Skeletal muscle satellite cell (primary cell): ENCODE measurements at regions not wholly inside any gene's neighbourhood (a gene's known extent, or its start where the extent isn't known, plus 50 kb on each side); places are given as distances from the start of the nearest gene placed in this dataset.
"Not testable (repeated sequence)": the region's sequence is repeated elsewhere in the genome, so short reads cannot be mapped to it uniquely, and the experiment has no call there.

Experiments
- H3K27me3 ChIP-seq: 2 replicates; pipeline ENCODE4 v1.7.0; 2013; ENCODE audit warnings: low read length; ENCODE audit not compliant: control insufficient read depth, insufficient read depth
- H3K36me3 ChIP-seq: 2 replicates; pipeline ENCODE4 v1.7.0; 2013; ENCODE audit warnings: mild to moderate bottlenecking, control low read depth, low read length; ENCODE audit not compliant: insufficient read depth
- H3K4me1 ChIP-seq: 2 replicates; pipeline ENCODE4 v1.7.0; 2013; ENCODE audit warnings: low read length; ENCODE audit not compliant: control insufficient read depth, insufficient read depth
- H3K4me2 ChIP-seq: 2 replicates; pipeline ENCODE4 v1.7.0; 2013; ENCODE audit warnings: mild to moderate bottlenecking, low read length
- H3K4me3 ChIP-seq: 2 replicates; pipeline ENCODE4 v1.7.0; 2013; ENCODE audit warnings: low read length
- H3K9ac ChIP-seq: 2 replicates; pipeline ENCODE4 v1.7.0; 2013; ENCODE audit warnings: mild to moderate bottlenecking, low read depth, low read length, moderate library complexity
- H3K9me3 ChIP-seq: replicated peaks from 2 replicates; pipeline ENCODE4 v1.7.0; 2013; ENCODE audit warnings: mild to moderate bottlenecking, control low read depth, low read length

DNA sequence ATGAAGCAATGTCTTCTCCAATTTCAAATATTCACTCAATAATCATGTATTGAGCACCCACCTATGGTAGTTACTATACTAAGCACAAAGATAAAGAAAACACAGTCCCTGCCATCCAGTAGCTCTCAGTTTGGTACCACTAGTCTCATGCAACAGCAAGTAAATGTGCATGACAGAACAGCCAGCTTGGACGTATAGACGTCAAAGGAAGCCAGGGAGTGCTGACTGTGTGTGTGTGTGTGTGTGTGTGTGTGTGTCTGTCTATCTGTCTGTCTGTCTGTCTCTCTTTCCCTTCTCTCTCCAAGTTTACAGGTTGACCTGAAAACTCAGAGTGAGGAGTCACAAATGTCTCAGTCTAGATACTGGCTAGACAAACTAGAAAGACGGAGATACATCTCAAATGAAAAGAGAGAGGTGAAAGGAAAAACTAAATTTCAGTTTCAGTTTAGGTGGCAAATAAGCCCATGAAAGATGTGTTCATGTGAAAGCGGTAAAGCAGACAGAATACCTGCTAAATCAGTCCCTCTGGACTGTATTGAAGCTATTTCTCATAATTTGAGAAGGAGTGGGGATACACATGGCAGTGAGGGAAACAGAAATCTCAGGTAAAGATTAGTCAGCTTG lies 141.1 kb upstream of the PTPRG start:
- H3K4me2 ChIP-seq, result no peak overlapping the region
- H3K27me3 ChIP-seq, result peaks cover 3% of the 10 kb centered on the region
- H3K36me3 ChIP-seq, result no peaks in the 10 kb centered on the region
- H3K4me1 ChIP-seq, result no peaks in the 10 kb centered on the region
- H3K9me3 ChIP-seq, result no peaks in the 10 kb centered on the region
- H3K9ac ChIP-seq, result no peak overlapping the region
- H3K4me3 ChIP-seq, result no peak overlapping the region

DNA sequence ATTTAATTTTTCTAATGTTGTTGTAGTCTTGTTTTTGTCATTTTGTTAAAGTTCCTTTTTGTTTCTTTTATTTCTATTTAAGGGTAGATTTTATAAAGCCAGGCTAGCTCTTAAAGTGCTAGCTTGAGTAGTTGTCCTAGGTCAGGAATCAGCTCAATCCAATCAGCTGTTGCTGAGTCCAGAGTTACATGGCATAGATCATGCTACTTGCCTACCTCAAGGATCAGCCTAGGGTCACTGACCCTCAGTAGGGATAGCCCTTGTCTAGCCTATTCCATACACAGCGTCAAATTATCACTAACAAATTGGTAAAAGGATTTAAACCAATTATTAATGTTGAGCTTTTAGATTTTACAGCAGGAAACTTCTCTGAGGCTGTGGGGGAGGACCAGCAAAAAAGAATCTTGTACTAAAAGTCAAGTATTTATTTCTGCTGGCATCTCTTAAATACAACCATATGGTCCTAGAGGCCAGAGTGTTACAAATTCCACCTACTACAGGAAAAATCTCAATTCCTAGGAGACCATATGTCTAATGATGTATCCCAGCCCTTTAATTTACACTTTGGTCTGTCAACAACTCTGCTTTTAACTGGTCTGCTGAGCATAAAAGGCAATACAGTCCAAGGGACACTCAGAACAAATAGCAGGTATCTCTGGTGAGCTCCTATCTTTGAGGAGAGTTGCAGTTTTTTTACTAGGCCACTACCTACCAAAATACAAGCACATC lies 138.3 kb upstream of the PTPRG start:
- H3K4me3 ChIP-seq, result no peak overlapping the region
- H3K27me3 ChIP-seq, result peaks cover 3% of the 10 kb centered on the region
- no peak overlapping the region for H3K9ac ChIP-seq
- no peaks in the 10 kb centered on the region for H3K9me3 ChIP-seq
- H3K36me3 ChIP-seq, result no peaks in the 10 kb centered on the region
- no peaks in the 10 kb centered on the region for H3K4me1 ChIP-seq
- H3K4me2 ChIP-seq, result no peak overlapping the region

DNA sequence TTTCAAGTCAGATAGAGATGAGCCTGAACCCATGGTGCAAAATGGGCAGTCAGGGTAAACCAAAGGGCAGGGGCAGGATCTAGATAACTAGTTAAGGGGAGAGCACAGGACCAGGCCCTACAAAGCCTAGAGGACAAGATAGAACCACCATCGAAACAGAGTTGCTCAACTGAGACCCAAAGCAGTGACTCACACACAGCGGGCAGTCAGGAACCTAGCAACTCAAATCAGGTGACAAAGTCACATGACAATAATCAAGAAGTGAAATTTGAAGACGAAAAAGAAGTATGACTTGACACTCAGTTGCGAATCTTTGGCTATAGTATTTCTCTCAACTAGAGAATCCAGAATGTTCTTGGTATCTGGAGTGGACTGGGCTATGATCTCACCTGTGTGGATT lies 136.0 kb upstream of the PTPRG start:
- H3K36me3 ChIP-seq, result no peaks in the 10 kb centered on the region
- H3K9ac ChIP-seq, result no peak overlapping the region
- peaks cover 9% of the 10 kb centered on the region for H3K27me3 ChIP-seq
- no peaks in the 10 kb centered on the region for H3K4me1 ChIP-seq
- no peaks in the 10 kb centered on the region for H3K9me3 ChIP-seq
- H3K4me3 ChIP-seq, result no peak overlapping the region
- no peak overlapping the region for H3K4me2 ChIP-seq

DNA sequence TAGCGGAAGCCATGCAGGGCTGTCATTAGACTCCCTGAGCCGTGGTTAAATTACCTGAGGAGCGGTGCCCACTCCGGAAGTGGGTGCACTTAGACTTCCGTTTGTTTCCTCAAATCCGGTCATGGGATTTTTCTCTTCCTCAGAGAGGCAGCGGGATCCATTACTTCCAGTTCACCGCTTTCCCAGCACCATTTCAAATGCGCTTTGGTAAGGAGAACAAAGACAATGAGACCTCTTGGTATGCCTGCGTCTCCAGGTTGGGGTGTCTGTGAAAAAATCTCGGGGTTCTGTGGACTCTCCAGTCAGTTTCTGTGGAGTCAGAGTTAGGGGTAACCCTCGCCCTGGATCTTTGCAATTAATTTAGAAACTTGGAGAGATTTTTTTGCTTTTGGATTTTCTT lies 132.3 kb upstream of the PTPRG start:
- H3K9me3 ChIP-seq, result no peaks in the 10 kb centered on the region
- H3K4me1 ChIP-seq, result no peaks in the 10 kb centered on the region

DNA sequence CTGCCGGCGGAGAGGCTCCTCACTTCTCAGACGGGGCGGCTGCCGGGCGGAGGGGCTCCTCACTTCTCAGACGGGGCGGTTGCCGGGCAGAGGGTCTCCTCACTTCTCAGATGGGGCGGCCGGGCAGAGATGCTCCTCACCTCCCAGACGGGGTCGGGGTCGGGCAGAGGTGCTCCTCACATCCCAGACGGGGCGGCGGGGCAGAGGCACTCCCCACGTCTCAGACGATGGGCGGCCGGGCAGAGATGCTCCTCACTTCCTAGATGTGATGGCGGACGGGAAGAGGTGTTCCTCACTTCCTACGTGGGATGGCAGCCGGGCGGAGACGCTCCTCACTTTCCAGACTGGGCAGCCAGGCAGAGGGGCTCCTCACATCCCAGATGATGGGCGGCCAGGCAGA lies 126.5 kb upstream of the PTPRG start:
- not testable (repeated sequence) for H3K27me3 ChIP-seq, H3K4me2 ChIP-seq, H3K36me3 ChIP-seq, H3K9ac ChIP-seq, H3K4me1 ChIP-seq, H3K4me3 ChIP-seq, H3K9me3 ChIP-seq

More for the DNA sequence above, 132.3 kb upstream of the PTPRG start:
- H3K9ac ChIP-seq, result no peak overlapping the region
- H3K36me3 ChIP-seq, result no peaks in the 10 kb centered on the region
- peaks cover 9% of the 10 kb centered on the region for H3K27me3 ChIP-seq
- no peak overlapping the region for H3K4me3 ChIP-seq
- H3K4me2 ChIP-seq, result no peak overlapping the region

DNA sequence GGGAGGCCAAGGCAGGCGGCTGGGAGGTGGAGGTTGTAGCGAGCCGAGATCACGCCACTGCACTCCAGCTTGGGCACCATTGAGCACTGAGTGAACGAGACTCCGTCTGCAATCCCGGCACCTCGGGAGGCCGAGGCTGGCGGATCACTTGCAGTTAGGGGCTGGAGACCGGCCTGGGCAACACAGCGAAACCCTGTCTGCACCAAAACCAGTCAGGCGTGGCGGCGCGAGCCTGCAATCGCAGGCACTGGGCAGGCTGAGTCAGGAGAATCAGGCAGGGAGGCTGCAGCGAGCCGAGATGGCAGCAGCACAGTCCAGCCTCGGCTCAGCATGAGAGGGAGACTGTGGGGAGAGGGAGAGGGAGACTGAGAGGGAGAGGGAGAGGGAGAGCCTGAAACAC lies 126.0 kb upstream of the PTPRG start:
- H3K4me3 ChIP-seq, H3K4me1 ChIP-seq, H3K36me3 ChIP-seq, H3K27me3 ChIP-seq, H3K9ac ChIP-seq, H3K9me3 ChIP-seq, H3K4me2 ChIP-seq: not testable (repeated sequence)

DNA sequence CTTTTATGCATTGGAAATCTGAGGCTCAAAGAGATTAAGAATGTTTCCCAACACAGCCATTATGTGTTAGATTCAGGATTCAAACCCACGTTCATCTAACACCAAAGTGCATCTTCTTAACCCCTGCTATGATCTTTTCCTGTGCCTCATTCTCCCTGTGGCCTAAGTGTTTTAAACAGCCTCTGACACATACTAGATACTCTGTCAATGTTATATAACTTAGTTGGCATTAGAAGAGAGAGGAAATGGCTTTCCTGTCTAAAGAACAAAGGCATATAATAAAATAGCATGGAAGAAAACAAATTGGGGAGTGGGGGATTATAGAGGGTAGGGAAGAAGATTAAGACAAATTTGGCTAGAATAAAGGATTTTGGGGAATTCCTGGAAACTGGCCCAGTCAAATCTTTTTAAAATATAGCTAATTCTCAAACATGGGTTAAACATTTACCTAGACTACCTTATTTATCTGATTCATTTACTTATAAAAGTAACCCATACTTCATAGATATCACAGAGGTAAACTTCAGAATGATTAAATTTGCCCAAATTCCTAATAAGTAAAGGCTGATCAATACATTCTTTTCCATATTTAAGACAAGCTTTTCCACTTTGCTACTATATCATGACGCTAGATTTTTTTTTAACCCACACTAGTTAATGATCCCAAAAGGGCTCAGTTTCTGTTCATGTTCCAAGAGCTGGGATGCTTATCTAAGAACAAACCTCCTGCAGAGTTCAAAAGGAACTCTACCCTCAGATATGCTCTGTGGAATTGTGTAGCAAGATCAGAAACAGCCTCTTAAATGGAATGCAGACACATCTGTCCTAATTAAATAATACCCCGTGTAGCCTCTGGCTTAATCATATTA lies 122.9 kb upstream of the PTPRG start:
- Histone ChIP-seq H3K27me3 (no peaks in the 10 kb centered on the region), H3K9me3 (no peaks in the 10 kb centered on the region), H3K9ac (no peak overlapping the region), H3K36me3 (no peaks in the 10 kb centered on the region), H3K4me3 (no peak overlapping the region), H3K4me2 (no peak overlapping the region), H3K4me1 (peaks cover 5% of the 10 kb centered on the region)

DNA sequence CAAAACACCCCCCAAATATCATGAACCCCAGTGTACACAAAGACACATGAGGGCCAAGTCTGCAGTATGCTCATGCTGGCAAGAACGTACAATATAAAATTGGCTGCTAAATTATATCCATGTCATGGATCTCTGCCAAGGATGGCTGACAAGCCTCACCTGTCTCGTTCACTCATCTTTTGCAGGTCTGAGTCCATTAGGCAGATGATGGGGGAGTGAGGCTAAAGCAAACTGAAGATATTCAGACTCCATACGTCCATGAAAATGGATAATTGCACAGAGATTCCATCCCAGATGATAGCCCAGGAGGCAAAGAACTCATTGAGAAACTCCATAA lies 122.3 kb upstream of the PTPRG start:
- Histone ChIP-seq H3K36me3 (no peaks in the 10 kb centered on the region), H3K4me2 (no peak overlapping the region), H3K9ac (no peak overlapping the region), H3K27me3 (no peaks in the 10 kb centered on the region), H3K9me3 (no peaks in the 10 kb centered on the region), H3K4me1 (peaks cover 7% of the 10 kb centered on the region), H3K4me3 (no peak overlapping the region)

DNA sequence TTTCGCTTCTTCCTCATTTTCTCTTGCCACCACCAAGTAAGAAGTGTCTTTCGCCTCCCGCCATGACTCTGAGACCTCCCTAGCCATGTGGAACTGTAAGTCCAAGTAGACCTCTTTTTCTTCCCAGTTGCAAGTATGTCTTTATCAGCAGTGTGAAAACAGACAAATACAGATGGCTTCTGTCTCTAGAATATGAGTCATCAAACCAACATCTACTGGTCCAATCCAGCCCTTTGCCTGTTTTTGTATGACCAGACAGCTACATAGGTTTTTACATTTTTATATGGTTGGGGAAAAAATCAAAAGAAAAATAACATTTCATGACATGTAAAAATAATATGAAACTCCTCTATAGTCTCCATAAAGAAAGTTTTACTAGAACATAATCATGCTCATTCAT lies 118.7 kb upstream of the PTPRG start:
- H3K4me3 ChIP-seq, result no peak overlapping the region
- no peaks in the 10 kb centered on the region for H3K36me3 ChIP-seq
- H3K9ac ChIP-seq, result no peak overlapping the region
- peaks cover 18% of the 10 kb centered on the region for H3K4me1 ChIP-seq
- no peak overlapping the region for H3K4me2 ChIP-seq
- H3K9me3 ChIP-seq, result no peaks in the 10 kb centered on the region
- no peaks in the 10 kb centered on the region for H3K27me3 ChIP-seq

DNA sequence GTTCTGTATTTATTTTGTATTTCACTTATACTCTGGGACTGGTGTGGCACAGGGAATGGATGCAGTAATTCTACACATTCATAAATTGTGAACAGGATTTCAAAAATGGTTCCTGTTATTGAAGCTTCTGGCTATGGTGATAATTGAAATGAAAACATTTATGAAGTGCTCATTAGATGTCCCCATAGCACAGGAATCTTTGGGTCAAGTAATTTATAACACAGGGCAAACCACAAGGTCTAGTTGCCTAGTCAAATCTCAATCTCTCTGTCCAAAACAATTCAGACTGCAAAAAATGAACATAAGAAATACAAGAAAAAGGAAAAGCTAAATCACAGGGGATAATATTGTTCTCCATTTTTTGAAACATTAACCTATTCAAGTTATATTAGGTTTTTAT lies 117.5 kb upstream of the PTPRG start:
- Histone ChIP-seq H3K9ac (no peak overlapping the region), H3K4me1 (peaks cover 24% of the 10 kb centered on the region), H3K36me3 (no peaks in the 10 kb centered on the region), H3K4me3 (no peak overlapping the region), H3K27me3 (no peaks in the 10 kb centered on the region), H3K4me2 (no peak overlapping the region), H3K9me3 (no peaks in the 10 kb centered on the region)

DNA sequence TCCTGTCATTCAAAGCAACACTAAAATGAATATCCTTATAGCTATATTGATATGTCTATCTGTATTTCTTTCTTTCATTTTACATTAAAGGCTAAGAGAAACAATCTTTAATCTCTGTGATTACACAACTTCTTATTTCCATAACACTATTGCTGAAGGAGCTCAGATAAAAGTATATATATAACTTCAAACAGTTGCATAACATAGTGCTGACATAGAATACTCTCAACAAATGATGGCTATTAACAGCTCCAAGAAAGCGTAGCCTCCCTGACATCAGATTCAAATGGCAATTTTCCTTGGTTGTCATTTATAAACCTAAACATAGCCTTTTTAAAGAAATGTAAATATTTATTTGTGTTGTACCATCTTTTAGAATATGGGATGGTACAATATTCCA lies 116.6 kb upstream of the PTPRG start:
- H3K27me3 ChIP-seq, result no peaks in the 10 kb centered on the region
- no peaks in the 10 kb centered on the region for H3K36me3 ChIP-seq
- no peak overlapping the region for H3K4me2 ChIP-seq
- peaks cover 32% of the 10 kb centered on the region for H3K4me1 ChIP-seq
- no peak overlapping the region for H3K4me3 ChIP-seq
- no peaks in the 10 kb centered on the region for H3K9me3 ChIP-seq
- H3K9ac ChIP-seq, result no peak overlapping the region
